H1 (cell line): ENCODE measurements at regions not wholly inside any gene's neighbourhood (a gene's known extent, or its start where the extent isn't known, plus 50 kb on each side); places are given as distances from the start of the nearest gene placed in this dataset.
A peak's percentile ranks its signal among the peaks of the same experiment; 100 is the strongest.

Experiments used
- CTCF ChIA-PET: fragments of 300-600 bp; sonication (Branson Sonifier 250); formaldehyde crosslinking; loops from one replicate; lab custom pipeline; 2021; ENCODE audit not compliant: partially characterized antibody; lab: Charles Lee
- POLR2A ChIA-PET: fragments of 300-600 bp; sonication (Branson Sonifier 250); formaldehyde crosslinking; loops from one replicate; lab custom pipeline; 2021; ENCODE audit warnings: inconsistent platforms; ENCODE audit not compliant: partially characterized antibody; lab: Charles Lee
- DNase-seq, 2 experiments: peaks; one replicate each; pipeline versions ENCODE4 v3.0.0 to v3.0.0-alpha.2; 2010 to 2022; ENCODE audit warnings: low spot score in 2 of 2, low read depth in 1 of 2, mixed read lengths in 1 of 2
- FAIRE-seq: peaks from 2 replicates; lab custom pipeline; 2011; peaks lifted over from hg19 to GRCh38; lab: Jason Lieb, UNC
- H2AFZ ChIP-seq: 2 replicates; pipeline ENCODE4 v1.8.1; 2012; ENCODE audit warnings: low read length, inconsistent platforms
- H2AK5ac ChIP-seq: 2 replicates; pipeline ENCODE4 v1.6.1; 2013; ENCODE audit warnings: low read depth, low read length
- H2BK120ac ChIP-seq: replicated peaks from 2 replicates; pipeline ENCODE3; 2013; ENCODE audit warnings: low read depth, low read length, inconsistent platforms
- H2BK12ac ChIP-seq: 2 replicates; pipeline ENCODE4 v1.6.1; 2013; ENCODE audit warnings: low read depth, low read length
- H2BK15ac ChIP-seq: 2 replicates; pipeline ENCODE4 v1.6.1; 2013; ENCODE audit warnings: low read length
- H2BK20ac ChIP-seq: 2 replicates; pipeline ENCODE4 v1.6.1; 2013; ENCODE audit warnings: low read length
- H2BK5ac ChIP-seq: 2 replicates; pipeline ENCODE4 v1.6.1; 2013; ENCODE audit warnings: low read depth, low read length
- H3K14ac ChIP-seq: 2 replicates; pipeline ENCODE4 v1.6.1; 2013; ENCODE audit warnings: inconsistent platforms; ENCODE audit not compliant: insufficient read length
- H3K18ac ChIP-seq: 2 replicates; pipeline ENCODE4 v1.6.1; 2013; ENCODE audit warnings: low read length; ENCODE audit errors: extremely low read depth
- H3K23ac ChIP-seq: 2 replicates; pipeline ENCODE4 v1.6.1; 2013; ENCODE audit warnings: inconsistent platforms; ENCODE audit not compliant: insufficient read length
- H3K23me2 ChIP-seq: 2 replicates; pipeline ENCODE4 v1.6.1; 2013; ENCODE audit warnings: low read depth, low read length
- H3K27ac ChIP-seq: 2 replicates; pipeline ENCODE4 v1.6.1; 2011; ENCODE audit warnings: low read depth, low read length, inconsistent platforms
- H3K27me3 ChIP-seq, 4 experiments: replicated peaks in 1 of 4; 1 replicate in 1 of 4; 2 replicates in 3 of 4; pipeline versions ENCODE4 v1.6.1 to v1.8.1; 2011 to 2013; ENCODE audit warnings: low read length in 3 of 4, mild to moderate bottlenecking in 3 of 4, inconsistent platforms in 2 of 4, mixed read lengths in 2 of 4, moderate library complexity in 1 of 4; ENCODE audit not compliant: control insufficient read depth in 3 of 4, insufficient read depth in 3 of 4; ENCODE audit errors: extremely low read depth in 1 of 4
- H3K36me3 ChIP-seq, 4 experiments: 2 replicates each; pipeline versions ENCODE4 v1.6.1 to v1.8.1; 2011 to 2013; ENCODE audit warnings: mild to moderate bottlenecking in 4 of 4, low read length in 3 of 4, moderate library complexity in 2 of 4, control low read depth in 1 of 4, inconsistent platforms in 1 of 4; ENCODE audit not compliant: insufficient read depth in 4 of 4, control insufficient read depth in 2 of 4
- H3K4ac ChIP-seq: replicated peaks from 2 replicates; pipeline ENCODE3; 2013; ENCODE audit warnings: low read length, low read depth, mixed read lengths, inconsistent platforms; ENCODE audit not compliant: insufficient read length
- H3K4me1 ChIP-seq, 4 experiments: replicated peaks in 1 of 4; 1 replicate in 1 of 4; 2 replicates in 3 of 4; pipeline versions ENCODE4 v1.6.1 to v1.8.1; 2011 to 2013; ENCODE audit warnings: low read length in 3 of 4, inconsistent platforms in 2 of 4, mixed read lengths in 1 of 4; ENCODE audit not compliant: insufficient read depth in 4 of 4, control insufficient read depth in 3 of 4
- H3K4me2 ChIP-seq, 2 experiments: 2 replicates each; pipeline versions ENCODE4 v1.6.1 to v1.8.1; 2011 to 2013; ENCODE audit warnings: low read depth in 2 of 2, low read length in 2 of 2, control low read depth in 1 of 2, inconsistent platforms in 1 of 2, mild to moderate bottlenecking in 1 of 2; ENCODE audit not compliant: insufficient read depth in 1 of 2
- H3K4me3 ChIP-seq, 4 experiments: fragments of 200-600, 300-600 bp in 1 of 4; sonication (generic), shearing (Covaris generic), sonication (Bioruptor Twin) in 1 of 4; 2 replicates each; pipeline versions ENCODE4 v1.5.1 to v1.8.1; 2011 to 2016; ENCODE audit warnings: low read length in 4 of 4, low read depth in 3 of 4, control low read depth in 2 of 4, inconsistent platforms in 2 of 4, mild to moderate bottlenecking in 2 of 4, mixed read lengths in 1 of 4, moderate library complexity in 1 of 4; ENCODE audit not compliant: insufficient read depth in 2 of 4; ENCODE audit errors: extremely low read depth in 1 of 4
- H3K56ac ChIP-seq: replicated peaks from 2 replicates; pipeline ENCODE3; 2013; ENCODE audit warnings: low read depth, mild to moderate bottlenecking, mixed read lengths, low read length, inconsistent platforms; ENCODE audit not compliant: insufficient read length
- H3K79me1 ChIP-seq: 2 replicates; pipeline ENCODE4 v1.6.1; 2013; ENCODE audit warnings: low read depth, low read length, control low read depth
- H3K79me2 ChIP-seq, 2 experiments: 2 replicates each; pipeline versions ENCODE4 v1.6.1 to v1.8.1; 2012 to 2013; ENCODE audit warnings: low read length in 2 of 2, mild to moderate bottlenecking in 2 of 2, inconsistent platforms in 1 of 2; ENCODE audit not compliant: insufficient read depth in 2 of 2, control insufficient read depth in 1 of 2
- H3K9ac ChIP-seq, 4 experiments: replicated peaks in 1 of 4; 1 replicate in 1 of 4; 2 replicates in 3 of 4; pipeline versions ENCODE4 v1.6.1 to v1.8.1; 2011 to 2013; ENCODE audit warnings: low read depth in 3 of 4, low read length in 3 of 4, control low read depth in 2 of 4, mild to moderate bottlenecking in 2 of 4, moderate library complexity in 2 of 4, inconsistent platforms in 1 of 4; ENCODE audit errors: extremely low read depth in 1 of 4
- H3K9me3 ChIP-seq, 2 experiments: 2 replicates each; pipeline versions ENCODE4 v1.6.1 to v1.8.1; 2012 to 2013; ENCODE audit warnings: mild to moderate bottlenecking in 2 of 2, moderate library complexity in 2 of 2, control low read depth in 1 of 2, inconsistent platforms in 1 of 2, low read depth in 1 of 2, low read length in 1 of 2, mixed read lengths in 1 of 2; ENCODE audit not compliant: insufficient read depth in 2 of 2
- H4K20me1 ChIP-seq, 2 experiments: replicated peaks in 1 of 2; 2 replicates each; pipeline versions ENCODE3 to v1.8.1; 2011 to 2013; ENCODE audit warnings: inconsistent platforms in 2 of 2, low read length in 2 of 2, mild to moderate bottlenecking in 1 of 2; ENCODE audit not compliant: insufficient read depth in 2 of 2, control insufficient read depth in 1 of 2
- H4K5ac ChIP-seq: 2 replicates; pipeline ENCODE4 v1.6.1; 2013; ENCODE audit warnings: low read length, low read depth, mixed read lengths, inconsistent platforms; ENCODE audit not compliant: insufficient read length
- H4K8ac ChIP-seq: 2 replicates; pipeline ENCODE4 v1.8.0; 2013; ENCODE audit warnings: mild to moderate bottlenecking, moderate library complexity, low read length, inconsistent platforms; ENCODE audit not compliant: insufficient read depth; ENCODE audit errors: extremely low read depth
- H4K91ac ChIP-seq: replicated peaks from 2 replicates; pipeline ENCODE3; 2013; ENCODE audit warnings: low read length, mixed read lengths, inconsistent platforms; ENCODE audit not compliant: insufficient read length
- ASH2L ChIP-seq: fragments of 200-600, 300-600 bp; sonication (generic); IDR thresholded peaks from one replicate; pipeline ENCODE4 v1.7.1; 2017; ENCODE audit warnings: low read length
- RAD21 ChIP-seq, 2 experiments: IDR thresholded peaks in 1 of 2; conservative IDR thresholded peaks in 1 of 2; 2 replicates each; pipeline ENCODE4 v1.6.1; 2011; ENCODE audit warnings: low read depth in 2 of 2, low read length in 2 of 2, improper control_type of control experiment in 1 of 2, inconsistent platforms in 1 of 2, mild to moderate bottlenecking in 1 of 2, moderate library complexity in 1 of 2

- Histone ChIP-seq H3K4ac (no peak overlapping the region), H4K91ac (no peak overlapping the region), H3K14ac (no peak overlapping the region), H3K18ac (no peak overlapping the region), H3K9ac (no peak overlapping the region), H3K9me3 (no peaks in the 10 kb centered on the region), H2BK5ac (no peak overlapping the region), H3K36me3 (no peaks in the 10 kb centered on the region), H4K20me1 (no peaks in the 10 kb centered on the region), H3K23ac (no peak overlapping the region), H3K27me3 (no peaks in the 10 kb centered on the region), H4K5ac (no peak overlapping the region), H2AFZ (no peak overlapping the region), H3K79me2 (no peaks in the 10 kb centered on the region), H3K56ac (no peak overlapping the region), H2AK5ac (no peak overlapping the region), H3K4me1 (no peaks in the 10 kb centered on the region), H4K8ac (no peak overlapping the region), H3K27ac (no peak overlapping the region), H3K4me2 (no peak overlapping the region), H3K23me2 (no peaks in the 10 kb centered on the region), H2BK20ac (no peak overlapping the region), H3K79me1 (no peaks in the 10 kb centered on the region), H3K4me3 (no peak overlapping the region), H2BK12ac (no peak overlapping the region), H2BK15ac (no peak overlapping the region), H2BK120ac (no peak overlapping the region)
- DNase-seq (no peak), FAIRE-seq (no peak)
- ChIA-PET CTCF (interaction anchor here (0.7 to 8.3 kb wide), 5 partner anchors 10 to 474 kb away, joined by 3 to 79 read pairs (median 4); no protein-coding TSS in a partner anchor), POLR2A (no interaction called here)
- TF ChIP-seq ASH2L: no peak
- peak in 1 of 2 experiments; percentile 24; a peak in 1 of 4 replicates for TF ChIP-seq RAD21 (IDR thresholded peaks at IDR 0.05 in 1 of 2, conservative IDR thresholded peaks at IDR 0.05 in 1 of 2; ENCODE audit: low read depth in 2 of 2, low read length in 2 of 2)
Measured at GRCh38 chr14:35959835-35960234, 133.7 kb downstream of the BRMS1L start.
